ENCODE measurements at regions not wholly inside any gene's neighbourhood (a gene's known extent, or its start where the extent isn't known, plus 50 kb on each side); places are given as distances from the start of the nearest gene placed in this dataset.

- no peak for DNase-seq
Measured at GRCh38 chr13:22018076-22018835, 347.4 kb downstream of the FGF9 start.

DNA sequence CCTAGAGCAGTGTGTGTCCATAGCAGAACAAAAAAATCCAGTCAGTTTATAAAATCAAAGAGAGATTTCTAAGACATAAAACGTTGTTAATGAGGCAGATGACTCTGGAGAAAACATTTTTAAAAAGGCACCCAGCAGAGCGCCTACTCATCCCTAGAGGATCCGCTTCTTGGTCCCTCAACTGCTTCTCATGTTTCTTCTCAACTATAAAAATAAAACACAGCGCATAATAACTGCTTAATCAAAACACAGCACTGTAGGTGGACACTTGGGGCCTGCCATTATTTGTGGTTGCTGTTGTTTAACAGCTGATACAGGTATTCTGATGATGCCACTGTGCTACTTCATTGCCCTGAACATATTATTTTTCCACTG lies 347.9 kb downstream of the FGF9 start:
- DNase-seq = no peak

DNA sequence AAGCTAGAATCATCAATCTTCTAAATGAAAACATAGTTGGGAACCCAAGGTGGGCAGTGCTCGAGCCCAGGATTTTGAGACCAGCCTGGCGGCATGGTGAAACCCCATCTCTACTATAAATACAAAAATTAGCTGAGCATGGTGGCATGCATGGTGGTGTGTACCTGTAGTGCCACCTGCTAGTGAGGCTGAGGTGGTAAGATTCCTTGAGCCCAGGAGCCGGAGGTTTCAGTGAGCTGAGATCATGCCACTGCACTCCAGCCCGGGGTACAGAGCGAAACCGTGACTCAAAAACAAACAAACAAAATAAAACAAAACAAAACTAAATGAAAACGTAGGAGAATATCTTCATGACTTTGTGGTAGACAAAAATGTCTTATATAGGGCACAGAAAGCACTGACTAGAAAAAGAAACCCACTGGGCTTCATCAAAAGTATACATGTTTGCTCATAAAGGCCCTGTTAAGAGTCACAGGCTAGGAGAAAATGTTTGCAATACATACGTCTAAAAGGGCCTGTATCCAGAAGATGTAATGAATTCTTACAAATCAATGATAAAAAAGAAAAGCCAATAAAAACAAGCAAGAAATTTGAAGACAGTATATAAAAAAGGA lies 353.6 kb downstream of the FGF9 start:
- DNase-seq = no peak

GRCh38 chr13:22027566-22027965 lies 356.7 kb downstream of the FGF9 start:
- DNase-seq = no peak

GRCh38 chr13:22028831-22029230 lies 358.0 kb downstream of the FGF9 start:
- no peak for DNase-seq

DNA sequence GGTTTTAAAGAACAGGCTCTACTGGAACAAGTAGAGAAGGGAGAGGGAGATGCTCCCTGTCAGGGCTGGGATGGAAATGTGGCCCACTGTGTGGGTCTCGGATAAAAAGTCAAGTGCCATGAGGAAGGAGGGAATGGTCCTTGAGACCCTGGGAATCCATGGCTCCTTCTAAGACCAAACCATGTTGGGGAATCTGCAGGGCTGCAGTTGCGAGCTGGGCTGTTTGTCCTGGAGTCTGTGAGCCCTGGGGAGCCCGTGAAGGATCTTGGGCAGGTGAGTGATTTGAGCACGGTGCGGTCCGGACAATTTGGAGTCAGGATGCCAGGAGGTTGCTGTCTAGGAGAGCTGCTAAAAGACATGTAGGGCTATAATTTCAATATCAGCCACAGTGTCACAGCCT lies 359.4 kb downstream of the FGF9 start:
- DNase-seq = no peak

DNA sequence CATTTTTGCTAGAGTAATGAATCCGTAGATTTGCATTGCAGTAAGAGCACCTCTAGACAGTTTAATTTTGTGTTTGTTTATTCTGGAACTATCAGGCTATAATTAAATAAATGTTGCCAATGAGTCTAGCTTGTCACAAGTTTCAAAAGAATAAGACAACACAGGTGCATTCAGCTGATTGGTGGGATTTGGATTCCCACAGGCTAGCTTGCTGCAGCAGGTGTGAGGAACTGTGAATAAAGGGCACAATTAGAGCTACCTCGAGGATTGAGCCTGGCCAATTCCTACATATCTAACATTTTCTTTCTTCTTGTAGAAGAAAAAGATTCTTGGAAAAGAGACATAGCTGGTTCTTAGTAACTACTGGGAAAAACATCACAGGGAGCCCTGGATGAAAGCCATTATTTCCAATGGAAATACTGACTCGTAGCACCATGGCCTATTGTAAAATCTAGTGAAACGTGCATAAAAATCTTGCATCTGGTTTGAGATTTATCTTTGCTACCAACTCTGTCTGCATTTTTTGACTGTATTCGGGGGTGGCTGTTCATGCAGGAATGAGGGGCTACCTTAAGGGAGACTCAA lies 360.9 kb downstream of the FGF9 start:
- no peak for DNase-seq

DNA sequence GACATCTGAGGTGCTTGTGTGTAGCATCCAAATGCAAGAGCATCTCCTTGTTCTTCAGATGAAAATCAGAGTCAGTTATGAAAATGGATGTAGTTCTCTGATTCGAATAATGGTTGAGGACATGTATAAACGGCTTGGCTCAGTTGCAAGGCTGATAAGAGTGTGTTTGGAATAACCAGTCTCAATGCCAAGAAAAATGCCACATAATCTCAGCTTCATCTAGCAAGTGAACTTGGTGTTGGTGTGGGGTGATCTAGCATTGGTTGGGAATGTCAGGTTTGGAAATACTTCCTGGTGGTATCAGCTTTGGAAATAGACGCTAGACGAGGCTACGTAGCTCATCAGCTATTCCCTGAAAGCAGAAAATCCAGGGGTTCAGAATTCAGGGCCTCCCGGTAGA lies 362.0 kb downstream of the FGF9 start:
- DNase-seq = no peak

- DNase-seq = no peak
Measured at GRCh38 chr13:22039961-22040360, 369.1 kb downstream of the FGF9 start.

DNA sequence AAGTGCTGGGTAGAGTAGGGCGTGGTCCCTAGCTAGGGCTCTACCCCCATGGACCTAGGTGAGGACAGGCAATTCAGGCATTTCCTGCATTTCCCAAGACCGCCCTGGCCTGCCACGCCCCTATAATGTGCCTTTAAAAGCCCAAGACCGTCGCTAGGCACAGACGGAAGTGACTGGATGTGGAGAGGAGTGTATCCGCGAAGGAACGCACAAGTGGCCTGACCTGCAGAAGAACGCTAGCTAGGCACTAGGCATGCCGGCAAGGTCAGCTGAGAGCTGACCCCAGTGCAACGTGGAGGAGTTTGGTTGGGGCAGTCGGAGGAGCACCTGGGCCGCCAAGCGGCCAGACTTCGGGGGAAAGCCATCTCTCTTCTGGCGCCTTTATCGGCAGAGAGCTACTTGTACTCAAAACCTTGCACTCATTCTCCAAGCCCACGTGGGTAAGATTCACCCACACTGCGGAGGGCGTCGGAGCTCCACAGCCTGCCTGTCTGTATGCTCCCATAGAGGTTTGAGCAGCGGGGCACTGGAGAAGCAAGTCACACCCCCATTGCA lies 370.0 kb downstream of the FGF9 start:
- DNase-seq = no peak

- DNase-seq = no peak
Measured at GRCh38 chr13:22041741-22042140, 370.9 kb downstream of the FGF9 start.

DNA sequence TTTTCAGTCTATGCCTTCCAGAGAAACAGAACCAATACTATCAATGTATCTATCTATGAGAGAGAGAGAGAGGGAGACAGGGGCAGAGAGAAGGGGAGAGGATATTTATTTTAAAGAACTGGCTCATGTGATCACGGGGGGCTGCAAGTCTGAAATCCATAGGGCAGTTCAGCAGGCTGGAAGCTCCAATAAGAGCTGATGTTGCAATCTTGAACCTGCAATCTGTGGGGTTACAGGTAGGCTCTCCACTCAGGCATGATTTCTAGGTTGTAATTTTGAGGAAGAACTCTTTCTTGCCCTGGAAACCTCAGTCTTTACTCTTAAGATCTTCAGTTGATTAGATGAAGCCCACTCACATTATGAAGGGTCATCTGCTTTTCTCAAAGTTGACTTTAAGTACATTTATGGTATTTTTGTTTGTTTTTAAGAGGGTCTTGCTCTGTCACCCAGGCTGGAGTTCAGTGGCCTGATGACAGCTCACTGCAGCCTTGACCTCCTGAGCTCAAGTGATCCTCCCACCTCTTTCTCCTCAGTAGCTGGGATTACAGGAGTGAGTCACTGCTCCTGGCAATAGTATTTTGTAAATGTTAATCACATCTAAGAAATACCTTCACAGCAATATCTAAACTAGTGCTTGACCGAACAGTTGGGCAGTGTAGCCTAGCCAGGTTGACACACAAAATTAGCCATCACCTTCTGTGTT lies 376.4 kb downstream of the FGF9 start:
- no peak for DNase-seq

DNA sequence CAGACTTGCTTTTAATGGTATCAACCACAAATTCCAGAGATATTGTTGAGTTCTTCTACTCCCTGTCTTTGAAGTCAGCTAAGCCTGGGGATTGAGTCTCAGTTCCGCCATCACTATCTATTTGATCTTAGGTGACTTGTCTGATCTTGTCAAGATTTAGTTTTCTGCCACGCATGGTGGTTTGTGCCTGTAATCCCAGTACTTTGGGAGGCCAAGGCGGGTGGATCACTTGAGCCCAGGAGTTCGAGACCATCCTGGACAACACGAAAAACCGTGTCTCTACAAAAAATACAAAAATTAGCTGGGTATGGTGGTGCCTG lies 376.9 kb downstream of the FGF9 start:
- DNase-seq = no peak

DNA sequence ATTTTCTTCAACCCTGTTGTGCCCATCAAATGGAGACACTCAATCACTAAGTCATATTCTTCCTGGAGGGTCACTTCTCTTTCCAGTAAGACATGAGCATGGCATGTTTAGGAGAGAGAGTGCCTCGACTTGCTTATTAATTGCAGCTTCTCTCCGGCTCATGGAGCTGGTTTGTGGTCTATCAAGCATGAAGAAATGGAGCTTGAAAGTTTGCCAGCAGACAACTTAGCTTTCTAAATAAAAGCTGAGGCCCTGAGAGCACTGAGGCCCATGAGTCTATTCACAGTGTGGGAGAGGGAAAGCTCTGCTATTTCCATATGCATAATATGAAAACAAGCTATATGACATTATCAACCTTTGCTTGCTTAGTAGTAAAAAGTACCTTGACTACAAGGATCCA lies 378.5 kb downstream of the FGF9 start:
- no peak for DNase-seq

DNA sequence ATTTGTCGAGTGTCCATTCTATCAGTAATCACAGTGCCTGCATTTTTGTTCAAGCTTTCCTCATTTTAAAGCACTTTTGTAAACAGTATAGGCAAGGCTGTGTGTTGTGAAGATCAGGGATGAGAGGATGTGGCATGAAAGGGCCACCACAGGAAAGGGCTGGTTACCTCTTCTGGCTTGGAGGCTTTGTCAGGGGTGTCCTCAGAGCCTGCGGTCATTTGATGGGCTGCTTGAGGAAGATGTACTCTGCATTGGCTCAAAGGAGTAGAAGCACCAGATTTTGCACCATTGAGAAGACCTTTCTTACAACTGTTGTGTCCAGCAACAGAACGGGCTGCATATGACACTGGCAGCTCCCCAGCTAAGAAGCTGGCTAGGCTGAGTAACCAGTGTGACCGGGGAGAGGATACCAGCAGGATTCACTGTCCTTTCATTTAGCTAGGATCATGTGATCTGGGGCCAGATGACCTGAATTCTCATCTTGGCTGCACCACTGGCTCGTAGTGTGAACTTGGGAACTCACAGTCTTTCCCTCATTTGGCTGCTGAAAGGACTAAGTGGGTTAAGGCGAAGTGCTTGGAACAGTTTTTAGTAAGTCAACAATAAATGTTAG lies 380.2 kb downstream of the FGF9 start:
- no peak for DNase-seq

DNA sequence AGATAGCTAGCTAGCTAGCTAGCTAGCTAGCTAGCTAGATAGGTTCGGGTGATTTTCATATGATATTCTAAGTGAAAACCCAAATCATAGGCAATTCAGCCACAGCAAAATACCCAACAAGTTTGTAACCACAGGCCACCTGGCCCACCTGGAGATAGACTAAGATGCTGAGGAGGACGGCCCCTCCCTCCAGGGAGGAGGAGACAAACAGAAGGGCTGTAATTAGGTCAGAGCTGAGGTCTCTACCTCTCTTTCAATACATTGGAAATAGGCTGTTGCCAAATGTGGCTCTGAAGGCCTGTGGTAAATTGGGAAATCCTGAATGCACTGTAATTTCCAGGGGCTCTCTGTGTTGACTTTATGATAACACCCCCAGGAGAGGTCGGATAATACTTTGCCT lies 382.2 kb downstream of the FGF9 start:
- DNase-seq = no peak

DNA sequence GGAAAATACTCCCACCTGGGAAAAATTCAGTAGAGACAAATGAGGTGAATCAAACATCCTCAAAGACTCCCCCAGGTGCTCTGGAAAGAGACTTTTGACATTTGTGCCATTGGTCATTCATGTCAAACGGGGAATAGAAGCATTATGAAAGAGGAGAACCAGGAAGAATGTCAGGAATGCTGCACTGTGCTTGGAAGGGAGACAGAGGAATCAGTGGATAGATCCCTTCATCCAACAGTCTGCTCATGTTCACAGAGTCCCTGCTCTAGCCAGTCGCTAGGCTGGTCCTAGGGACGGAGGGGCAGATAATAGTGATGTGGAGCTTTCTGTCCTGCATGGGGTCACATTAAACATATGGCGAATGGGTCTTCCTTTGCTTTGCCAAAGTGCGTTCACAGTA lies 384.4 kb downstream of the FGF9 start:
- DNase-seq = no peak

- no peak for DNase-seq
Measured at GRCh38 chr13:22060187-22060586, 389.3 kb downstream of the FGF9 start.

GRCh38 chr13:22061371-22061805 lies 390.5 kb downstream of the FGF9 start:
- peak; percentile 14 for DNase-seq

DNA sequence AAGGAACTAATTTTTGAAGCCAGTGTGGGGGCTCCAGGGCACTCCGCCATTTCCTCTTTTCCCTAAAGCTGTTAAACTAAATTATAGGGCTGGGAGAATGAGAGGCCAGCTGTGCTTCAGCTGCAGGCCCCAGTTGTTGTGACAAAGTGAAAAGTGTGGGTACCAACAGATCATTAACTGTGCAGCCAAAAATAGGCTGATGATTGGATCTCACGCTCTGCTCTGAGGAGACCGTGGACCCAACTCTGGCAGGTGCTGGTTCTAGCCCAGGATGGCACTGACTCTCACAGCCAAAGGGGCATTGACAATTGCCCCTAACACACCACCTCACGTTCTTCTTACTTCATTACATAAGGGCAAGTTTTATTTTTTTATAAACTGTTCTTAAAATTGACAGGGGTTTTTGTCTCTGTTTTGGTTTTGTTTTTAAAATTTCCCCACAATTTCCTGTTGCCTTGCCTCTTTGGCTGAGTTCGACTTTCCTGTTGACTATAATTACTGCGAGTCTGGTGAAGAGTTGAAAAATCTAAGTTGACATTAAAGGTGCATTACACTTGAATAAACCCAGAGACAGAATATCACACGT lies 391.0 kb downstream of the FGF9 start:
- no peak for DNase-seq

GRCh38 chr13:22062478-22063205 lies 391.8 kb downstream of the FGF9 start:
- DNase-seq = no peak
